Gastrocnemius medialis (tissue), 4 donors: ENCODE measurements at regions not wholly inside any gene's neighbourhood (a gene's known extent, or its start where the extent isn't known, plus 50 kb on each side); places are given as distances from the start of the nearest gene placed in this dataset.
"Not testable (repeated sequence)": the region's sequence is repeated elsewhere in the genome, so short reads cannot be mapped to it uniquely, and the experiment has no call there.

Source experiments
- ATAC-seq, 2 donors: fragments of 150-250 bp; one replicate each; pipeline ENCODE4 v1.9.1; 2016
- DNase-seq, 2 donors: peaks; one replicate each; pipeline ENCODE4 v3.0.0-alpha.2; 2019
- H3K27ac ChIP-seq, 4 donors: fragments of 200-600 bp; sonication (generic); 1 replicate in 1 of 4; 2 replicates in 3 of 4; pipeline ENCODE4 v1.5.1; 2016 to 2018; ENCODE audit warnings: mild to moderate bottlenecking in 2 of 4, moderate library complexity in 1 of 4
- H3K27me3 ChIP-seq, 3 donors: fragments of 200-600 bp; sonication (generic) in 2 of 3; 1 replicate in 1 of 3; 2 replicates in 2 of 3; pipeline versions ENCODE4 v1.5.1 to v1.6.0; 2016 to 2019; ENCODE audit warnings: mild to moderate bottlenecking in 1 of 3, moderate library complexity in 1 of 3
- H3K36me3 ChIP-seq, 2 donors: fragments of 200-600 bp; sonication (generic) in 1 of 2; one replicate each; pipeline ENCODE4 v1.5.1; 2017 to 2018
- H3K4me1 ChIP-seq, 2 donors: fragments of 200-600 bp; sonication (generic) in 1 of 2; one replicate each; pipeline ENCODE4 v1.5.1; 2016 to 2017; ENCODE audit warnings: mild to moderate bottlenecking in 2 of 2
- H3K4me3 ChIP-seq, 4 donors: fragments of 200-600 bp; sonication (generic) in 3 of 4; 1 replicate in 1 of 4; 2 replicates in 3 of 4; pipeline ENCODE4 v1.5.1; 2016 to 2019; ENCODE audit warnings: mild to moderate bottlenecking in 2 of 4
- H3K9me3 ChIP-seq, 3 donors: fragments of 200-600 bp; sonication (generic) in 2 of 3; 1 replicate in 1 of 3; 2 replicates in 2 of 3; pipeline ENCODE4 v1.5.1; 2016 to 2019
- POLR2A ChIP-seq, 2 donors: fragments of 450-650 bp; IDR thresholded peaks; one replicate each; pipeline ENCODE4 v1.6.1; 2017; ENCODE audit warnings: antibody characterized with exemption in 2 of 2, mild to moderate bottlenecking in 2 of 2, moderate library complexity in 2 of 2
- in situ Hi-C, 4 donors: fragments of 200-750 bp; cut with MboI; loops; one replicate each; pipeline versions ENCODE4 v1.15.0 to v1.8.0; 2017; ENCODE audit warnings: low sequenced_read_pairs in 4 of 4
- intact Hi-C: fragments of 100-400 bp; cut with DNase I; formaldehyde crosslinking; loops from one replicate; pipeline ENCODE4 v1.15.1; 2023; ENCODE audit warnings: low total_unique reads
- TF ChIP-seq, protein P1 (sequence below), 5 experiments: fragments of 450-650 bp in 3 of 5; fragments of 200-600 bp in 2 of 5; sonication (generic) in 2 of 5; IDR thresholded peaks in 4 of 5; conservative IDR thresholded peaks in 1 of 5; 1 replicate in 4 of 5; 2 replicates in 1 of 5; pipeline ENCODE4 v1.5.1; 2016 to 2019; ENCODE audit warnings: antibody characterized with exemption in 5 of 5, mild to moderate bottlenecking in 3 of 5, moderate library complexity in 3 of 5

DNA sequence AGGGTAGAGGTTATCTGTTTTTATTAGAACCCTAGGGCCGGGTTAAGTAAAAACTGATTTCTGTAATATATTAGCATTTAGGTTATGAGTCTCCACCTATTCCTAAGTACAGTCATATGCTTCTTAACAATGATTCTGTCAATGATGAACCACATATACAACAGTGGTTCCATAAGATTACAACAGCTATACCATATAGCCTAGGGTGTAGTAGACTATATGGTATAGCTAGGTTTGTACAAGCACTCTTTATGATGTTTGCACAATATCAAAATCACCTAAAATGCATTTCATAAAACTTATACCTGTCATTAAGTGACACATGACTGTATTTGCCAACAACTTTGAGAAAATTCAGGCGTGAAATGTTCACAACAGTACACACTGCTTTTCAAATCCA is 110.6 kb downstream of the RPL10L start:
- Histone ChIP-seq H3K4me1 (no peaks in the 10 kb centered on the region), H3K4me3 (no peak overlapping the region), H3K9me3 (no peaks in the 10 kb centered on the region), H3K36me3 (no peaks in the 10 kb centered on the region), H3K27me3 (no peaks in the 10 kb centered on the region), H3K27ac (no peak overlapping the region)
- in situ Hi-C loops (no loop called here), intact Hi-C loops (no loop called here)
- TF ChIP-seq POLR2A (IDR thresholded peaks at IDR 0.05) = no peak
- TF ChIP-seq, protein P1, sequence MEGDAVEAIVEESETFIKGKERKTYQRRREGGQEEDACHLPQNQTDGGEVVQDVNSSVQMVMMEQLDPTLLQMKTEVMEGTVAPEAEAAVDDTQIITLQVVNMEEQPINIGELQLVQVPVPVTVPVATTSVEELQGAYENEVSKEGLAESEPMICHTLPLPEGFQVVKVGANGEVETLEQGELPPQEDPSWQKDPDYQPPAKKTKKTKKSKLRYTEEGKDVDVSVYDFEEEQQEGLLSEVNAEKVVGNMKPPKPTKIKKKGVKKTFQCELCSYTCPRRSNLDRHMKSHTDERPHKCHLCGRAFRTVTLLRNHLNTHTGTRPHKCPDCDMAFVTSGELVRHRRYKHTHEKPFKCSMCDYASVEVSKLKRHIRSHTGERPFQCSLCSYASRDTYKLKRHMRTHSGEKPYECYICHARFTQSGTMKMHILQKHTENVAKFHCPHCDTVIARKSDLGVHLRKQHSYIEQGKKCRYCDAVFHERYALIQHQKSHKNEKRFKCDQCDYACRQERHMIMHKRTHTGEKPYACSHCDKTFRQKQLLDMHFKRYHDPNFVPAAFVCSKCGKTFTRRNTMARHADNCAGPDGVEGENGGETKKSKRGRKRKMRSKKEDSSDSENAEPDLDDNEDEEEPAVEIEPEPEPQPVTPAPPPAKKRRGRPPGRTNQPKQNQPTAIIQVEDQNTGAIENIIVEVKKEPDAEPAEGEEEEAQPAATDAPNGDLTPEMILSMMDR (IDR thresholded peaks at IDR 0.05 in 4 of 5, conservative IDR thresholded peaks at IDR 0.05 in 1 of 5) = no peak
- ATAC-seq = no peak
- no peak for DNase-seq

DNA sequence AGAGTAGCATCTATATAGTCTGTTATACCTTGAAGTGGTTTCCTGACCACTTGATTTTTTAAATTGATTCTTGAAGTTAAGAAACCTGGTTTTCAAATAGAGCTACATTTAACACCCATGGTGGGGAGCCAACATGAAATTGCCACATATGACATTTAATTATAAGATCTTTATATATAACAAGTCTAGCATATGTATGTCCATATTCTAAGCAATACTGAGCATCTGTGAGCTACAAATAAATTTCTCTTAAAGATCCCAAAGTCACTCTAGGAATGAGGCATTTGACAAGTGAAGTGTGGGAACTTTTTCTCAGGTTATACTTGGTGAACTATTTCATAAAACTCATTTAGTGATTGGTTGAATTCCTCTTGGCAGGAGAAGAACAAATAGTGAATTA is 132.5 kb downstream of the RPL10L start:
- Histone ChIP-seq H3K27me3 (no peaks in the 10 kb centered on the region), H3K4me3 (no peak overlapping the region), H3K9me3 (no peaks in the 10 kb centered on the region), H3K4me1 (no peaks in the 10 kb centered on the region), H3K27ac (no peak overlapping the region), H3K36me3 (no peaks in the 10 kb centered on the region)
- TF ChIP-seq POLR2A (IDR thresholded peaks at IDR 0.05) = no peak
- TF ChIP-seq, protein P1 (IDR thresholded peaks at IDR 0.05 in 4 of 5, conservative IDR thresholded peaks at IDR 0.05 in 1 of 5) = no peak
- in situ Hi-C loops (no loop called here), intact Hi-C loops (no loop called here)
- DNase-seq (no peak), ATAC-seq (no peak)

GRCh38 chr14:46508752-46509151 is 142.8 kb downstream of the RPL10L start:
- H3K27me3 ChIP-seq, H3K36me3 ChIP-seq, H3K9me3 ChIP-seq, H3K4me3 ChIP-seq, in situ Hi-C loops, H3K27ac ChIP-seq, H3K4me1 ChIP-seq, intact Hi-C loops, DNase-seq, ATAC-seq: not testable (repeated sequence)

GRCh38 chr14:46499521-46499920 is 152.1 kb downstream of the RPL10L start:
- Histone ChIP-seq H3K4me3 (no peak overlapping the region), H3K9me3 (no peaks in the 10 kb centered on the region), H3K27ac (no peak overlapping the region), H3K27me3 (no peaks in the 10 kb centered on the region), H3K4me1 (no peaks in the 10 kb centered on the region), H3K36me3 (no peaks in the 10 kb centered on the region)
- intact Hi-C loops = no loop called here
- DNase-seq (no peak), ATAC-seq (no peak)
- no peak for TF ChIP-seq POLR2A (IDR thresholded peaks at IDR 0.05)
- TF ChIP-seq, protein P1 (IDR thresholded peaks at IDR 0.05 in 4 of 5, conservative IDR thresholded peaks at IDR 0.05 in 1 of 5) = no peak
- in situ Hi-C loops = no loop called here

GRCh38 chr14:46496409-46496808 is 155.2 kb downstream of the RPL10L start:
- ATAC-seq (no peak), DNase-seq (no peak)
- Histone ChIP-seq H3K4me1 (no peaks in the 10 kb centered on the region), H3K27me3 (no peaks in the 10 kb centered on the region), H3K4me3 (no peak overlapping the region), H3K27ac (no peak overlapping the region), H3K9me3 (no peaks in the 10 kb centered on the region), H3K36me3 (no peaks in the 10 kb centered on the region)
- in situ Hi-C loops = no loop called here
- intact Hi-C loops = no loop called here
- TF ChIP-seq, protein P1 (IDR thresholded peaks at IDR 0.05 in 4 of 5, conservative IDR thresholded peaks at IDR 0.05 in 1 of 5) = no peak
- TF ChIP-seq POLR2A (IDR thresholded peaks at IDR 0.05) = no peak
